OCI-LY7 (cell line): ENCODE measurements at regions not wholly inside any gene's neighbourhood (a gene's known extent, or its start where the extent isn't known, plus 50 kb on each side); places are given as distances from the start of the nearest gene placed in this dataset.

Experiments used
- BruUV-seq: library from RNA; stranded (reverse); fragments of 400-500 nt; replicated peaks from 2 replicates; lab custom pipeline; 2021; lab: Mats Ljungman, UMichigan
- CTCF ChIA-PET: fragments of 300-600 bp; sonication (Branson Sonifier 250); formaldehyde crosslinking; loops from one replicate; lab custom pipeline; 2022; ENCODE audit warnings: antibody characterized with exemption; ENCODE audit not compliant: unreplicated experiment; lab: Charles Lee
- POLR2A ChIA-PET: fragments of 300-600 bp; sonication (Branson Sonifier 250); formaldehyde crosslinking; loops from one replicate; lab custom pipeline; 2022; ENCODE audit warnings: antibody characterized with exemption; lab: Charles Lee
- DNase-seq: peaks from one replicate; pipeline ENCODE4 v3.0.0-alpha.2; 2015; ENCODE audit warnings: low spot score
- H2AFZ ChIP-seq: fragments of 200-600 bp; sonication (generic), shearing (Covaris generic); 2 replicates; pipeline ENCODE4 v1.6.1; 2014; ENCODE audit warnings: mild to moderate bottlenecking, antibody characterized with exemption, low read length, moderate library complexity
- H3K27ac ChIP-seq: fragments of 200-600 bp; sonication (generic); 2 replicates; pipeline ENCODE4 v1.5.1; 2014; ENCODE audit warnings: mixed run types, low read depth, mild to moderate bottlenecking, moderate library complexity, low read length, inconsistent platforms; ENCODE audit not compliant: poor library complexity, severe bottlenecking
- H3K36me3 ChIP-seq: fragments of 200-600 bp; sonication (generic); 2 replicates; pipeline ENCODE4 v1.6.1; 2014; ENCODE audit warnings: mild to moderate bottlenecking, antibody characterized with exemption, low read length, moderate library complexity, mixed read lengths; ENCODE audit not compliant: insufficient read depth
- H3K4me1 ChIP-seq: fragments of 200-600 bp; sonication (generic); 2 replicates; pipeline ENCODE4 v1.5.1; 2014; ENCODE audit warnings: mild to moderate bottlenecking, low read length; ENCODE audit not compliant: insufficient read depth, poor library complexity, severe bottlenecking
- H3K4me2 ChIP-seq: fragments of 200-600 bp; sonication (generic); 2 replicates; pipeline ENCODE4 v1.6.1; 2014; ENCODE audit warnings: mild to moderate bottlenecking, low read length
- H3K4me3 ChIP-seq: fragments of 200-600 bp; sonication (generic); 2 replicates; pipeline ENCODE4 v1.5.1; 2014; ENCODE audit warnings: mild to moderate bottlenecking, low read depth, low read length; ENCODE audit not compliant: poor library complexity, severe bottlenecking
- H3K79me2 ChIP-seq: fragments of 200-600 bp; sonication (generic); 2 replicates; pipeline ENCODE4 v1.6.1; 2016; ENCODE audit warnings: low read depth, mild to moderate bottlenecking, low read length, moderate library complexity, mixed read lengths; ENCODE audit not compliant: insufficient read depth
- H3K9me2 ChIP-seq: fragments of 200-600 bp; sonication (generic); 2 replicates; pipeline ENCODE4 v1.6.1; 2016; ENCODE audit warnings: mild to moderate bottlenecking, low read length, mixed read lengths; ENCODE audit not compliant: insufficient read depth
- H3K9me3 ChIP-seq: fragments of 200-600 bp; sonication (generic); 2 replicates; pipeline ENCODE4 v1.6.1; 2014; ENCODE audit warnings: mild to moderate bottlenecking, mixed run types, low read length, mixed read lengths
- H4K20me1 ChIP-seq: fragments of 200-600 bp; sonication (generic); 2 replicates; pipeline ENCODE4 v1.6.1; 2014; ENCODE audit warnings: mild to moderate bottlenecking, antibody characterized with exemption, low read length, moderate library complexity, mixed read lengths; ENCODE audit not compliant: insufficient read depth
- CTCF ChIP-seq: fragments of 200-600 bp; sonication (generic); conservative IDR thresholded peaks from 2 replicates; pipeline ENCODE4 v1.5.1; 2014; ENCODE audit warnings: mild to moderate bottlenecking, antibody characterized with exemption, low read length, moderate library complexity, mixed read lengths
- EZH2phosphoT487 ChIP-seq: fragments of 200-600 bp; sonication (generic); IDR thresholded peaks from 2 replicates; pipeline ENCODE4 v1.6.1; 2018; ENCODE audit warnings: low read depth, borderline replicate concordance, mild to moderate bottlenecking, mixed run types, antibody characterized with exemption, low read length, moderate library complexity, mixed read lengths
- intact Hi-C: fragments of 100-400 bp; cut with micrococcal nuclease; formaldehyde crosslinking; loops from one replicate; pipeline ENCODE4 v1.10.0; 2022; ENCODE audit not compliant: unreplicated experiment

GRCh38 chr2:506866-507265 is 170.3 kb downstream of the TMEM18 start:
- ChIA-PET POLR2A (no interaction called here), CTCF (no interaction called here)
- TF ChIP-seq CTCF = no peak
- no peak for TF ChIP-seq EZH2phosphoT487
- no peak for DNase-seq
- Histone ChIP-seq H3K36me3 (no peaks in the 10 kb centered on the region), H3K4me3 (no peak overlapping the region), H2AFZ (no peak overlapping the region), H3K79me2 (no peaks in the 10 kb centered on the region), H3K4me1 (no peaks in the 10 kb centered on the region), H3K9me3 (no peaks in the 10 kb centered on the region), H3K27ac (no peak overlapping the region), H4K20me1 (no peaks in the 10 kb centered on the region), H3K4me2 (no peak overlapping the region), H3K9me2 (no peaks in the 10 kb centered on the region)
- intact Hi-C loops = no loop called here
- BruUV-seq = no TSS peak

- Histone ChIP-seq H2AFZ (no peak overlapping the region), H4K20me1 (no peaks in the 10 kb centered on the region), H3K27ac (no peak overlapping the region), H3K9me2 (no peaks in the 10 kb centered on the region), H3K4me3 (no peak overlapping the region), H3K79me2 (no peaks in the 10 kb centered on the region), H3K36me3 (no peaks in the 10 kb centered on the region), H3K9me3 (no peaks in the 10 kb centered on the region), H3K4me2 (no peak overlapping the region), H3K4me1 (no peaks in the 10 kb centered on the region)
- POLR2A ChIA-PET = interaction anchor here (0.7 kb wide), 1 partner anchor 148 kb away, joined by 3 read pairs; no protein-coding TSS in a partner anchor
- intact Hi-C loops = no loop called here
- DNase-seq = no peak
- no TSS peak for BruUV-seq
- CTCF ChIA-PET = no interaction called here
- TF ChIP-seq CTCF (no peak), EZH2phosphoT487 (no peak)
Observed at GRCh38 chr2:506451-506850, 170.8 kb downstream of the TMEM18 start.

- no TSS peak for BruUV-seq
- H2AFZ ChIP-seq = no peak overlapping the region
- no peaks in the 10 kb centered on the region for H3K9me2 ChIP-seq
- no peak for DNase-seq
- H3K4me3 ChIP-seq = no peak overlapping the region
- intact Hi-C loops = no loop called here
- H3K36me3 ChIP-seq = no peaks in the 10 kb centered on the region
- H4K20me1 ChIP-seq = no peaks in the 10 kb centered on the region
- H3K27ac ChIP-seq = no peak overlapping the region
- ChIA-PET POLR2A (interaction anchor here (0.7 kb wide), 1 partner anchor 148 kb away, joined by 3 read pairs; no protein-coding TSS in a partner anchor), CTCF (no interaction called here)
- TF ChIP-seq EZH2phosphoT487 (no peak), CTCF (no peak)
- no peak overlapping the region for H3K4me2 ChIP-seq
- H3K79me2 ChIP-seq = no peaks in the 10 kb centered on the region
- no peaks in the 10 kb centered on the region for H3K9me3 ChIP-seq
- H3K4me1 ChIP-seq = no peaks in the 10 kb centered on the region
Observed at GRCh38 chr2:505941-506340, 171.3 kb downstream of the TMEM18 start.
